Choroid plexus epithelial cell (primary cell): ENCODE measurements at regions not wholly inside any gene's neighbourhood (a gene's known extent, or its start where the extent isn't known, plus 50 kb on each side); places are given as distances from the start of the nearest gene placed in this dataset.

ENCODE experiments used
- DNase-seq: peaks from one replicate; pipeline ENCODE4 v3.0.0-alpha.2; 2010; ENCODE audit warnings: low read depth
- H3K4me3 ChIP-seq: 2 replicates; pipeline ENCODE4 v1.5.1; 2011; ENCODE audit warnings: low read depth, mild to moderate bottlenecking, control low read depth, low read length, moderate library complexity
- CTCF ChIP-seq: conservative IDR thresholded peaks from 2 replicates; pipeline ENCODE4 v1.5.1; 2011; ENCODE audit warnings: low read depth, mild to moderate bottlenecking, control low read depth, inconsistent platforms, low read length, moderate library complexity

- TF ChIP-seq CTCF: no peak
- DNase-seq: peak; percentile 70
- no peak overlapping the region for H3K4me3 ChIP-seq
Measured at GRCh38 chr3:106119614-106120082, 250.8 kb upstream of the CBLB start.

GRCh38 chr3:106120356-106120755, 251.5 kb upstream of the CBLB start:
- DNase-seq: peak; percentile 34
- TF ChIP-seq CTCF: no peak
- H3K4me3 ChIP-seq: no peak overlapping the region

- no peak for TF ChIP-seq CTCF
- no peak for DNase-seq
- no peak overlapping the region for H3K4me3 ChIP-seq
Measured at GRCh38 chr3:106121491-106122289, 252.9 kb upstream of the CBLB start.

GRCh38 chr3:106124818-106125217, 256.0 kb upstream of the CBLB start:
- TF ChIP-seq CTCF: no peak
- H3K4me3 ChIP-seq: no peak overlapping the region
- no peak for DNase-seq

GRCh38 chr3:106125321-106125720, 256.5 kb upstream of the CBLB start:
- no peak for TF ChIP-seq CTCF
- H3K4me3 ChIP-seq: no peak overlapping the region
- DNase-seq: no peak

GRCh38 chr3:106126067-106126845, 257.4 kb upstream of the CBLB start:
- H3K4me3 ChIP-seq: no peak overlapping the region
- TF ChIP-seq CTCF: no peak
- DNase-seq: no peak
